Left lung (tissue), 4 donors: ENCODE measurements at regions not wholly inside any gene's neighbourhood (a gene's known extent, or its start where the extent isn't known, plus 50 kb on each side); places are given as distances from the start of the nearest gene placed in this dataset.

ENCODE experiments used
- ATAC-seq: fragments of 200-7000 bp; cut with Tn5 transposase; one replicate; pipeline ENCODE4 v1.9.1; 2020; ENCODE audit warnings: moderate library complexity
- DNase-seq, 4 donors: peaks; one replicate each; pipeline ENCODE4 v3.0.0-alpha.2; 2013 to 2020
- H3K27ac ChIP-seq, 2 donors: fragments of 200-600 bp; sonication (generic) in 1 of 2; one replicate each; pipeline versions ENCODE4 v1.5.0 to v1.8.0; 2020 to 2021
- H3K27me3 ChIP-seq, 2 donors: fragments of 200-600 bp; sonication (generic) in 1 of 2; one replicate each; pipeline versions ENCODE4 v1.5.0 to v1.8.0; 2020 to 2021
- H3K36me3 ChIP-seq, 2 donors: fragments of 200-600 bp; sonication (generic) in 1 of 2; one replicate each; pipeline versions ENCODE4 v1.5.0 to v1.8.0; 2020 to 2021
- H3K4me1 ChIP-seq, 2 donors: fragments of 200-600 bp; one replicate each; pipeline ENCODE4 v1.8.0; 2021
- H3K4me3 ChIP-seq, 2 donors: fragments of 200-600 bp; sonication (generic) in 1 of 2; one replicate each; pipeline versions ENCODE4 v1.5.0 to v1.8.0; 2020 to 2021; ENCODE audit warnings: mild to moderate bottlenecking in 1 of 2
- H3K9me3 ChIP-seq, 2 donors: fragments of 200-600 bp; sonication (generic) in 1 of 2; one replicate each; pipeline versions ENCODE4 v1.5.0 to v1.8.0; 2020 to 2021
- CTCF ChIP-seq, 2 donors: fragments of 200-600 bp; sonication (generic) in 1 of 2; IDR thresholded peaks; one replicate each; pipeline versions ENCODE4 v1.5.0 to v1.8.0; 2021; ENCODE audit warnings: antibody characterized with exemption in 2 of 2
- intact Hi-C, 2 donors: fragments of 100-400 bp; cut with DNase I; formaldehyde crosslinking; loops; one replicate each; pipeline versions ENCODE4 v1.11.2 to v1.14.2; 2022
- donor health status: DM: no; HTN: yes; CAD: no.
- donor health status: DM: no; HTN: no; CAD: no.

DNA sequence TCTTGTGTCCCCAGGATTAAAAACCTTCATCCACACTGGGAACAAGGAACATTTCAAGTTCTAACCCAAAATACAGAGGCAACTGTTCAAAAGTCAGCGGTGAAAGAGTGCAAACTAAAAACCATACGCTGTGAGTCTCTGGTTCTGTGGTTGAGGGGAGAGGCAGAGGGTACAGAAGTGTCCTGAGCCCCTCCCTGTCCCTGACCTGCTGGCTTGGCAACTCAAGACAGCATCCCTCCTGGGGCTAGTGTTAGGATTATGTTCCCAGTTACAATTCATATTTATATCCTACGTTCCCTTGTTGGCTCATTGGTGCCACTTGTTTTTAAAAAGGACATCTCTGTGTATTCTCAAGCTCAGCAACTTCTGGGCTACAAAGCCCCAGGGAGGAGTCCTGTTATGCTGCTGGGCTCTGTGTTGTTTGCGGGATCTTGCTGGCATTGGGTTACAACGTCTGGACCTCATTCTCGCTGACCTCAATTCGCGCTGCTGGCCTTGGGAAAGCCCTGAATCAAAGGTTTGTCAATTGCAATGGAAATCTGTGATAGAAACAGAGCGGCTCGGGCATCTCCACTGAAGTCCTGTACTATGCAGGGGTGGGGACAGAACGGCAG is 420.8 kb downstream of the FUT8 start:
- ATAC-seq (no peak), DNase-seq (no peak)
- intact Hi-C loops: no loop called here
- Histone ChIP-seq H3K4me1 (no peaks in the 10 kb centered on the region), H3K9me3 (no peaks in the 10 kb centered on the region), H3K4me3 (no peak overlapping the region), H3K27me3 (no peaks in the 10 kb centered on the region), H3K36me3 (no peaks in the 10 kb centered on the region), H3K27ac (no peak overlapping the region)
- no peak for TF ChIP-seq CTCF (IDR thresholded peaks at IDR 0.05)

- ATAC-seq (no peak), DNase-seq (no peak)
- no peaks in the 10 kb centered on the region for H3K4me1 ChIP-seq
- H3K27ac ChIP-seq: no peak overlapping the region
- intact Hi-C loops: no loop called here
- no peaks in the 10 kb centered on the region for H3K27me3 ChIP-seq
- H3K4me3 ChIP-seq: no peak overlapping the region
- TF ChIP-seq CTCF (IDR thresholded peaks at IDR 0.05): no peak
- no peaks in the 10 kb centered on the region for H3K9me3 ChIP-seq
- no peaks in the 10 kb centered on the region for H3K36me3 ChIP-seq
Measured at GRCh38 chr14:65834051-65834450, 421.5 kb downstream of the FUT8 start.

DNA sequence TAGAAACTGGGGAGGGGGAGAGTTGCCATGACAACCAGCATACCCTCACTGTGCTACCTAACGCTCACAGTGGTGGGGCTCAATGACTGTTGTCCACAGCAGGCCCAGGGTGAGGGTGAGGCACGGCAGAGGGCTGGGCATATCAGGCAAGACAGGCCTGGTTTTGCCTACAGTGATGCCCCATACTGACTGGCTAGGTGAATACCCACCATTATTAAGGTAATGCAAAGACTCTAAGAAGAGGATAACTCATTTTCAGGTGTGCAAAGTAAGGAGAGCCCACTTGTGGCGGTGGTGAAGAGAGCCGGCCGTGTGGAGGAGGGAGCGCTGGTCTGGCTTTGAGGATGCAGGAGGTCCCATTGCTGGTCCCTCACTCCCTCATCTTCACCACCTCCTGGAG is 422.3 kb downstream of the FUT8 start:
- Histone ChIP-seq H3K4me1 (no peaks in the 10 kb centered on the region), H3K27ac (no peak overlapping the region), H3K4me3 (no peak overlapping the region), H3K36me3 (no peaks in the 10 kb centered on the region), H3K27me3 (no peaks in the 10 kb centered on the region), H3K9me3 (no peaks in the 10 kb centered on the region)
- ATAC-seq: peak; percentile 48
- DNase-seq: no peak
- TF ChIP-seq CTCF (IDR thresholded peaks at IDR 0.05): no peak
- intact Hi-C loops: no loop called here

GRCh38 chr14:65835501-65835900 is 423.0 kb downstream of the FUT8 start:
- DNase-seq (no peak), ATAC-seq (no peak)
- Histone ChIP-seq H3K36me3 (no peaks in the 10 kb centered on the region), H3K4me3 (no peak overlapping the region), H3K9me3 (no peaks in the 10 kb centered on the region), H3K27ac (no peak overlapping the region), H3K4me1 (no peaks in the 10 kb centered on the region), H3K27me3 (no peaks in the 10 kb centered on the region)
- intact Hi-C loops: no loop called here
- TF ChIP-seq CTCF (IDR thresholded peaks at IDR 0.05): no peak

DNA sequence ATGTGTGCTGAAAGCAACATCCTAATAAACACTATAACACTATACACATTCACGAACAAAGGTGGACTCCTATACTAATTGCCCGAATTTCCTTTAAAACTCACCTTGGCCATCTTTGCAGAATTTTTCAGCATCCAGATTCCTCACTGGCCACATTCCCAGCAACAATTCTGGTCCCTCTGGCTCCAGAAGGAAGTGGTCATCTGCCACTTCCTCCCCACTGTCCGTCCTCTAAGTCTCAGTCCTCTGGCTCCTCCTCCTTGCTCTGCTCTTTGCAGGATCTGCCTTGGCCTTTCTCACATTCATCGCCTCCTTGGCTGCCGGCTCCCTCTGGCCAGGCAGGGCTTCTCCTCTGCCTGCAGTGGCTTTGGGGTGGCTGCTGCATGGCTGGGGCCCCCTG is 426.0 kb downstream of the FUT8 start:
- no peaks in the 10 kb centered on the region for H3K9me3 ChIP-seq
- H3K27me3 ChIP-seq: no peaks in the 10 kb centered on the region
- intact Hi-C loops: no loop called here
- H3K36me3 ChIP-seq: no peaks in the 10 kb centered on the region
- ATAC-seq (no peak), DNase-seq (no peak)
- no peak overlapping the region for H3K27ac ChIP-seq
- no peaks in the 10 kb centered on the region for H3K4me1 ChIP-seq
- TF ChIP-seq CTCF (IDR thresholded peaks at IDR 0.05): no peak
- no peak overlapping the region for H3K4me3 ChIP-seq
